Thoracic aorta (tissue), 2 donors: ENCODE measurements at regions not wholly inside any gene's neighbourhood (a gene's known extent, or its start where the extent isn't known, plus 50 kb on each side); places are given as distances from the start of the nearest gene placed in this dataset.

ENCODE experiments used
- ATAC-seq: fragments of 150-250 bp; one replicate; pipeline ENCODE4 v1.8.0; 2017; ENCODE audit warnings: low read depth; ENCODE audit not compliant: insufficient number of reproducible peaks, low FRiP score
- DNase-seq: peaks from one replicate; pipeline ENCODE4 v3.0.0-alpha.2; 2020; ENCODE audit warnings: low spot score
- H3K27ac ChIP-seq, 2 donors: fragments of 200-600 bp; sonication (generic); 1 replicate in 1 of 2; 2 replicates in 1 of 2; pipeline ENCODE4 v1.5.1; 2016; ENCODE audit warnings: mild to moderate bottlenecking in 2 of 2, moderate library complexity in 2 of 2
- H3K27me3 ChIP-seq: fragments of 200-600 bp; sonication (generic); replicated peaks from 2 replicates; pipeline ENCODE4 v1.6.0; 2016; ENCODE audit warnings: mild to moderate bottlenecking; ENCODE audit not compliant: insufficient read depth
- H3K36me3 ChIP-seq: fragments of 200-600 bp; sonication (generic); one replicate; pipeline ENCODE4 v1.5.1; 2016
- H3K4me1 ChIP-seq, 2 donors: fragments of 200-600 bp; sonication (generic); 1 replicate in 1 of 2; 2 replicates in 1 of 2; pipeline versions ENCODE4 v1.5.1 to v1.6.0; 2016; ENCODE audit warnings: low read depth in 2 of 2, mild to moderate bottlenecking in 1 of 2; ENCODE audit not compliant: control insufficient read depth in 1 of 2
- H3K4me3 ChIP-seq: fragments of 200-600 bp; sonication (generic); 2 replicates; pipeline ENCODE4 v1.5.1; 2016; ENCODE audit warnings: mild to moderate bottlenecking
- H3K9me3 ChIP-seq: fragments of 200-600 bp; sonication (generic); 2 replicates; pipeline ENCODE4 v1.5.1; 2016
- TF ChIP-seq, protein P1 (sequence below): fragments of 200-600 bp; sonication (generic); IDR thresholded peaks from one replicate; pipeline ENCODE4 v1.5.1; 2019; ENCODE audit warnings: antibody characterized with exemption

DNA sequence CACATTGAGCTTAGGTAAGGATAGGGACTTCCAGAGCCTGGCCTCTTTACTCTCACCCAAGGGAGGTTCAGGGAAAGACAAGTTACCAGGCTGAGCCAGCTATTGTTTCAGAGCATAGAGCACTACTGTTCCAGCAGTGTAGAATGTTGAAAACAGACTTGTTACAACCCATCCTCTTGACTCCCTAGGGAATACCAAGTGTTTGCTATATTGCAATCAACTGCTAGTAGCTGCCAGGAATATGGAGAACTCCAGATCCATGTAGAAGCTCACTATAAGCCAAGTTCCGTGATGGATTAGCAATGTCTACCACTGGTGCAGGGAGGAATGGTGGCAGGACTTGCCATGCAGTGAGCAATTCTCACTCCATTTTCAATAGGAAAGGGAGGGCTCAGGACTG, 199.8 kb upstream of the RBM19 start:
- Histone ChIP-seq H3K27me3 (no peaks in the 10 kb centered on the region), H3K4me1 (no peaks in the 10 kb centered on the region), H3K4me3 (no peak overlapping the region), H3K27ac (no peak overlapping the region), H3K9me3 (no peaks in the 10 kb centered on the region), H3K36me3 (no peaks in the 10 kb centered on the region)
- TF ChIP-seq, protein P1, sequence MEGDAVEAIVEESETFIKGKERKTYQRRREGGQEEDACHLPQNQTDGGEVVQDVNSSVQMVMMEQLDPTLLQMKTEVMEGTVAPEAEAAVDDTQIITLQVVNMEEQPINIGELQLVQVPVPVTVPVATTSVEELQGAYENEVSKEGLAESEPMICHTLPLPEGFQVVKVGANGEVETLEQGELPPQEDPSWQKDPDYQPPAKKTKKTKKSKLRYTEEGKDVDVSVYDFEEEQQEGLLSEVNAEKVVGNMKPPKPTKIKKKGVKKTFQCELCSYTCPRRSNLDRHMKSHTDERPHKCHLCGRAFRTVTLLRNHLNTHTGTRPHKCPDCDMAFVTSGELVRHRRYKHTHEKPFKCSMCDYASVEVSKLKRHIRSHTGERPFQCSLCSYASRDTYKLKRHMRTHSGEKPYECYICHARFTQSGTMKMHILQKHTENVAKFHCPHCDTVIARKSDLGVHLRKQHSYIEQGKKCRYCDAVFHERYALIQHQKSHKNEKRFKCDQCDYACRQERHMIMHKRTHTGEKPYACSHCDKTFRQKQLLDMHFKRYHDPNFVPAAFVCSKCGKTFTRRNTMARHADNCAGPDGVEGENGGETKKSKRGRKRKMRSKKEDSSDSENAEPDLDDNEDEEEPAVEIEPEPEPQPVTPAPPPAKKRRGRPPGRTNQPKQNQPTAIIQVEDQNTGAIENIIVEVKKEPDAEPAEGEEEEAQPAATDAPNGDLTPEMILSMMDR, result no peak
- ATAC-seq (no peak), DNase-seq (no peak)

- DNase-seq (no peak), ATAC-seq (no peak)
- TF ChIP-seq, protein P1, result no peak
- Histone ChIP-seq H3K4me1 (no peaks in the 10 kb centered on the region), H3K27ac (no peak overlapping the region), H3K9me3 (no peaks in the 10 kb centered on the region), H3K27me3 (no peaks in the 10 kb centered on the region), H3K36me3 (no peaks in the 10 kb centered on the region), H3K4me3 (no peak overlapping the region)
Observed at GRCh38 chr12:114164351-114164750, 198.2 kb upstream of the RBM19 start.

- no peak overlapping the region for H3K27ac ChIP-seq
- no peak for DNase-seq
- H3K4me3 ChIP-seq, result no peak overlapping the region
- H3K27me3 ChIP-seq, result no peaks in the 10 kb centered on the region
- no peaks in the 10 kb centered on the region for H3K4me1 ChIP-seq
- H3K36me3 ChIP-seq, result no peaks in the 10 kb centered on the region
- H3K9me3 ChIP-seq, result no peaks in the 10 kb centered on the region
- TF ChIP-seq, protein P1, result no peak
- ATAC-seq, result no peak
Observed at GRCh38 chr12:114163771-114164170, 197.6 kb upstream of the RBM19 start.

DNA sequence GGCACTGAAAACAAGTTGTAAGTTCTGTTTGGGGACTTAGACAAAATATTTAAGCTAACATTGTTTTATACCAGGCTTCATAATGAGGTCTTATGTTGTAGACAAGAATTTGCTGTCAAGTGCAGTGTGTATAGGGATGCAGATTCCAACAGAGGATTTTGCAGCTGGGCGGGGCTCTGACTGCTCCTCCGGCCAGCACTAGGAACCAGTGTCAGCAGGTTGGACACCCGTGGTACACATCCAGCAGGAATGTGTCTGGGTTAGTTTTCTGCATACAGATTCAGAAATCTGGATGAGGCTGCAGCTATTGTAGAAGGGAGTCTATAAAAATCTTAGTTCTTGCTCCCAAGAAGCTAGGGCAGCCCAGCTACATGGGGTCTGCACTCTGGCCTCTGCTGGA, 194.3 kb upstream of the RBM19 start:
- no peak for DNase-seq

DNA sequence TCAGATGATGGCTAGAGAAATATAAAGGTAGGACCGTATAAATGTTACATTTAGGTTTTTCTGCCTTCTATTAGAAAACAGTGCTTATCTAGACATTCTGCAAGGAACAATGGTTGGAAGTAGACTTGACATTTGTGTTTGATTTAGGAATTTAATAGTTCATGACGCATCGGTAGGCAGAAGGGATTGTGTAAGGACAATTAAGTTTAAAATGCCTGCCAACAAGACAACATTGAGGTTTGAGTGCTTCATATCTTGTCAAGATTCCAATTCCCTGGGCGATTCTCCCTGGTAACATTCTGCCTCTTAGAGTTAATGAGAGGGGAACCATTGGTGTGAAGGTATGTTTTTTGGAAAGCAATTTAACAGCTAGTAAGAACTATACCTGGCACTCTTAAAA, 186.8 kb upstream of the RBM19 start:
- no peak for DNase-seq
- Histone ChIP-seq H3K27ac (no peak overlapping the region), H3K36me3 (no peaks in the 10 kb centered on the region), H3K4me3 (no peak overlapping the region), H3K9me3 (no peaks in the 10 kb centered on the region), H3K27me3 (no peaks in the 10 kb centered on the region), H3K4me1 (no peaks in the 10 kb centered on the region)
- no peak for ATAC-seq
- TF ChIP-seq, protein P1, result no peak

More for the DNA sequence above, 194.3 kb upstream of the RBM19 start:
- H3K27me3 ChIP-seq, result no peaks in the 10 kb centered on the region
- no peak for ATAC-seq
- no peaks in the 10 kb centered on the region for H3K36me3 ChIP-seq
- H3K4me3 ChIP-seq, result no peak overlapping the region
- no peaks in the 10 kb centered on the region for H3K4me1 ChIP-seq
- no peak overlapping the region for H3K27ac ChIP-seq
- H3K9me3 ChIP-seq, result no peaks in the 10 kb centered on the region
- TF ChIP-seq, protein P1, result no peak
